Ascending aorta (tissue), 2 donors: ENCODE measurements at regions not wholly inside any gene's neighbourhood (a gene's known extent, or its start where the extent isn't known, plus 50 kb on each side); places are given as distances from the start of the nearest gene placed in this dataset.

Source experiments
- DNase-seq, 2 donors: peaks; one replicate each; pipeline ENCODE4 v3.0.0-alpha.2; 2019; ENCODE audit warnings: low spot score in 2 of 2
- H3K27ac ChIP-seq, 2 donors: fragments of 200-600 bp; sonication (generic); one replicate each; pipeline ENCODE4 v1.5.1; 2016 to 2017; ENCODE audit warnings: mild to moderate bottlenecking in 1 of 2
- H3K27me3 ChIP-seq: fragments of 200-600 bp; sonication (generic); one replicate; pipeline ENCODE4 v1.5.1; 2017
- H3K36me3 ChIP-seq, 2 donors: fragments of 200-600 bp; sonication (generic); one replicate each; pipeline ENCODE4 v1.5.1; 2016
- H3K4me1 ChIP-seq, 2 donors: fragments of 200-600 bp; sonication (generic); one replicate each; pipeline ENCODE4 v1.5.1; 2016 to 2017; ENCODE audit warnings: mild to moderate bottlenecking in 1 of 2
- H3K4me3 ChIP-seq, 2 donors: fragments of 200-600 bp; sonication (generic); one replicate each; pipeline ENCODE4 v1.5.1; 2016 to 2017; ENCODE audit warnings: mild to moderate bottlenecking in 1 of 2
- H3K9me3 ChIP-seq, 2 donors: fragments of 200-600 bp; sonication (generic); one replicate each; pipeline ENCODE4 v1.5.1; 2016
- intact Hi-C: fragments of 100-400 bp; cut with DNase I; formaldehyde crosslinking; loops from one replicate; pipeline ENCODE4 v1.15.1; 2023
- TF ChIP-seq, protein P1 (sequence below), 3 experiments: fragments of 200-600 bp in 2 of 3; fragments of 450-650 bp in 1 of 3; sonication (generic) in 2 of 3; IDR thresholded peaks; one replicate each; pipeline ENCODE4 v1.5.1; 2016 to 2019; ENCODE audit warnings: antibody characterized with exemption in 3 of 3, mild to moderate bottlenecking in 1 of 3, moderate library complexity in 1 of 3

DNA sequence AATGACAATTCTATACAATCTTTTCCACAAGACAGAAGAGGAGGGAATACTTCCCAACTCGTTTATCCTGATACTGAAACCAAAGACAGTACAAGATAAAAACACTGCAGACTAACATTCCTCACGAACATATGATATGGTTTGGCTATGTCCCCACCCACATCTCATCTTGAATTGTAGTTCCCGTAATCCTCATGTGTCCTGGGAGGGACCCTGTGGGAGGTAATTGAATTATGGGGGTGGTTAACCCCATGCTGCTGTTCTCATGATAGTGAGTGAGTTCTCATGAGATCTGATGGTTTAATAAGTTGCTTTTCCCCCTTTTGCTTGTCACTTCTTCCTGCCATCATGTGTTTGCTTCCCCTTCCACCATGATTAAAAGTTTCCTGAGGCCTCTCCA lies 83.9 kb upstream of the PROK2 start:
- no peaks in the 10 kb centered on the region for H3K4me1 ChIP-seq
- H3K36me3 ChIP-seq = no peaks in the 10 kb centered on the region
- TF ChIP-seq, protein P1, sequence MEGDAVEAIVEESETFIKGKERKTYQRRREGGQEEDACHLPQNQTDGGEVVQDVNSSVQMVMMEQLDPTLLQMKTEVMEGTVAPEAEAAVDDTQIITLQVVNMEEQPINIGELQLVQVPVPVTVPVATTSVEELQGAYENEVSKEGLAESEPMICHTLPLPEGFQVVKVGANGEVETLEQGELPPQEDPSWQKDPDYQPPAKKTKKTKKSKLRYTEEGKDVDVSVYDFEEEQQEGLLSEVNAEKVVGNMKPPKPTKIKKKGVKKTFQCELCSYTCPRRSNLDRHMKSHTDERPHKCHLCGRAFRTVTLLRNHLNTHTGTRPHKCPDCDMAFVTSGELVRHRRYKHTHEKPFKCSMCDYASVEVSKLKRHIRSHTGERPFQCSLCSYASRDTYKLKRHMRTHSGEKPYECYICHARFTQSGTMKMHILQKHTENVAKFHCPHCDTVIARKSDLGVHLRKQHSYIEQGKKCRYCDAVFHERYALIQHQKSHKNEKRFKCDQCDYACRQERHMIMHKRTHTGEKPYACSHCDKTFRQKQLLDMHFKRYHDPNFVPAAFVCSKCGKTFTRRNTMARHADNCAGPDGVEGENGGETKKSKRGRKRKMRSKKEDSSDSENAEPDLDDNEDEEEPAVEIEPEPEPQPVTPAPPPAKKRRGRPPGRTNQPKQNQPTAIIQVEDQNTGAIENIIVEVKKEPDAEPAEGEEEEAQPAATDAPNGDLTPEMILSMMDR (IDR thresholded peaks at IDR 0.05) = no peak
- H3K27ac ChIP-seq = no peak overlapping the region
- H3K9me3 ChIP-seq = peaks cover 0 to 8% of the 10 kb centered on the region in 2 donors
- no peak overlapping the region for H3K4me3 ChIP-seq
- H3K27me3 ChIP-seq = no peaks in the 10 kb centered on the region
- DNase-seq = no peak
- intact Hi-C loops = no loop called here

DNA sequence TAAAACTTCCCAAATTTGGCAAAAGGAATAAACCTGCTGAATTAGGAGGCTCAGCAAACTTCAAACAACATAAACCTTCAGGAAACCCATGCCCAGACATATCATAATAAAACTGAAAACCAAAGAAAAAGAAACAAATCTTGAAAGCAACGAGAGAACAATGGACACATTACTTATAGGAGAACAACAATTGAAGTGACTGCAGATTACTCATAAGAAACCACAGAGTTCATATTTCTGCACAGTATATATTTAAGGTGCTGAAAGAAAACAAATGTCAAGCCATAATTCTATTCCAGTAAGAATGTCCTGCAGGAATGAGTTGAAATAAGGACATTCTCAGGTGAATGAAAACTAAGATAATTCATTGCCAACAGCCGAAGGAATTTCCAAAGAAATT lies 80.8 kb upstream of the PROK2 start:
- H3K9me3 ChIP-seq = peaks cover 0 to 8% of the 10 kb centered on the region in 2 donors
- intact Hi-C loops = no loop called here
- no peaks in the 10 kb centered on the region for H3K4me1 ChIP-seq
- TF ChIP-seq, protein P1 (IDR thresholded peaks at IDR 0.05) = no peak
- H3K4me3 ChIP-seq = no peak overlapping the region
- H3K36me3 ChIP-seq = no peaks in the 10 kb centered on the region
- H3K27ac ChIP-seq = no peak overlapping the region
- no peaks in the 10 kb centered on the region for H3K27me3 ChIP-seq
- no peak for DNase-seq

DNA sequence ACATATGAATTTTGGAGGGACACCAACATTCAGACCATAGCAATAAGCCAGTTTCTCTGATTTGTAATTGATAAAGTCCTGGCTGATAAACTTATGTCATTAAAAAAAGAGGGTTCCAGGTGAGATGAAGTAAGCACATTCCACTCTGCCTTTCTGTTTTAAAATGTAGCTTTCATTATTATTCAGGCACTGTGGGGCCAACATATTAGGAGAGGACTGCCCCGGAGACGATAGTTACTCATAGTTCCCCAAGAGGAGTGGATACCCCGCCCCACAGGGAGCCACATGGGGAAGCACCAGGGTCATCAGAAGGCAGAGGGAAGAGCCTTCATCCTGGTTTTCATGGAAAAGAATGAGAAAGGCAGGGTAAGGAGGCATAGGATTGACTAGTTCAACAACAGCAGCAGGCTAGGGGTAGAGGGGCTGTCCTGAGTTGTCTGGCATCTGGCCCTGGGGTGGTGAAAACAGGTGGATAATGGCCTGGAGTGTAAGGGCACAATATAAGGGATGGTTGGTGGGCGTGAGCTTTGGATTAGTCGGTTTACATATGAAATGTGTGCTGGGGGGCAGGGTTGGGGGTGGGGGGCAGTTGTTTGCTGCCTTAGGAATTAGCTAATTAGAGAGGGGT lies 78.7 kb upstream of the PROK2 start:
- Histone ChIP-seq H3K36me3 (no peaks in the 10 kb centered on the region), H3K27me3 (no peaks in the 10 kb centered on the region), H3K4me3 (no peak overlapping the region), H3K9me3 (peaks cover 0 to 8% of the 10 kb centered on the region in 2 donors), H3K27ac (no peak overlapping the region), H3K4me1 (no peaks in the 10 kb centered on the region)
- DNase-seq = no peak
- TF ChIP-seq, protein P1 (IDR thresholded peaks at IDR 0.05) = no peak
- intact Hi-C loops = no loop called here

DNA sequence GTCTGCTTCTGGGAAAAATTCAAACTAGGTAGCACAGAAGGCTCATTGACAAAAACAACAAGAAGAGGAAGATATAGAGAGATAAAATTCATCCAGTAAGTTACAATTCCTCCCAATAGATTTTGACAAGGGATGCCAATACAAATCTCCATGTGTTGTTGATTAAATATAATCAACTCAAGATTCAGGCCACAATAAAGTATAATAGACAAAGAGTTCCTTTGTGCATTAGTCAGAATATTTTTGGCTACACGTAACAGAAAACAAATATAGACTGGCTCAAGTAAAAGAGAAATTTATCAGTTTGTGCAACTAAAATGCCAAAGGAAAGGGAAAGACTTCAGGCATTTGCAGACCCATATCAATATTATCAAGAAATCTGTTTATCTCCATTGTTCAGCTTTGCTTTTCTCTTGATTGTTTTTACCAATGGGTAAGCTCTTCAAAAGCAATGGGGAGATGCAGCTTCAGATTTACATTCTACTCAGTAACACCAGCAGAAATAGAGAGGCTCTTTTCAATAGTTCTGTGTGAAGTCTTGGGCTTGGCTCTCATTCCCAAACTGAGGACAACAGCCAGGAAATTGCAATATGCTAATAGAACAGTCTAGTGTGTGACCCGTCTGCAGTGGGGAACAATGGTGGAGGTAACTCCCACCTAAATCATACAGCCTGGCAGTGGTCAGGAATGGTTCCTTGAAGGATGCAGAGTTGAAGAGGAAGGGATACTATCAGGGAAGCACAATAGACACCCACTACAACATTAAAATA lies 77.6 kb upstream of the PROK2 start:
- no peaks in the 10 kb centered on the region for H3K36me3 ChIP-seq
- intact Hi-C loops = no loop called here
- H3K27me3 ChIP-seq = no peaks in the 10 kb centered on the region

DNA sequence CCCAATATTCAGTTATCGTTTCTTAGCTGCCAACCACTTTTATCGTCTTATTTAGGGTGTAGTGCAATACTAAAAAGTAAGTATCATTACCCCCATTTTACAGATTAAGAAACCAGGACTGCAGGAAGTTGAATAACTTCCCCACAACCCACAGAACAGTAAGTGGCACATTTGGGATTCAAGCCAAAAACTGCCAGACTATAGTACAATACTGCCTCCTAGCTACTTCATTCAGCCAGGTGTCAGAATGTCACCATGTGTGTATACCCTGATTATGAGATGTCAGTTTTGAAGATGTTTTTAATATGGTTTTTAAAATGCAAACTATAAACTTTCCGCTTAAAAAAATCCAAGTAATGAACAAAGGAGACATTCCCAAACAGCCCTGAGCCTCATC lies 74.2 kb upstream of the PROK2 start:
- Histone ChIP-seq H3K4me1 (no peaks in the 10 kb centered on the region), H3K36me3 (no peaks in the 10 kb centered on the region), H3K4me3 (no peak overlapping the region), H3K27me3 (no peaks in the 10 kb centered on the region), H3K27ac (no peak overlapping the region), H3K9me3 (no peaks in the 10 kb centered on the region)
- TF ChIP-seq, protein P1 (IDR thresholded peaks at IDR 0.05) = no peak
- DNase-seq = no peak
- intact Hi-C loops = no loop called here

More for the DNA sequence above, 77.6 kb upstream of the PROK2 start:
- Histone ChIP-seq H3K27ac (no peak overlapping the region), H3K9me3 (peaks cover 0 to 2% of the 10 kb centered on the region in 2 donors), H3K4me3 (no peak overlapping the region), H3K4me1 (no peaks in the 10 kb centered on the region)
- no peak for DNase-seq
- TF ChIP-seq, protein P1 (IDR thresholded peaks at IDR 0.05) = no peak
